ENCODE measurements at regions not wholly inside any gene's neighbourhood (a gene's known extent, or its start where the extent isn't known, plus 50 kb on each side); places are given as distances from the start of the nearest gene placed in this dataset.

DNA sequence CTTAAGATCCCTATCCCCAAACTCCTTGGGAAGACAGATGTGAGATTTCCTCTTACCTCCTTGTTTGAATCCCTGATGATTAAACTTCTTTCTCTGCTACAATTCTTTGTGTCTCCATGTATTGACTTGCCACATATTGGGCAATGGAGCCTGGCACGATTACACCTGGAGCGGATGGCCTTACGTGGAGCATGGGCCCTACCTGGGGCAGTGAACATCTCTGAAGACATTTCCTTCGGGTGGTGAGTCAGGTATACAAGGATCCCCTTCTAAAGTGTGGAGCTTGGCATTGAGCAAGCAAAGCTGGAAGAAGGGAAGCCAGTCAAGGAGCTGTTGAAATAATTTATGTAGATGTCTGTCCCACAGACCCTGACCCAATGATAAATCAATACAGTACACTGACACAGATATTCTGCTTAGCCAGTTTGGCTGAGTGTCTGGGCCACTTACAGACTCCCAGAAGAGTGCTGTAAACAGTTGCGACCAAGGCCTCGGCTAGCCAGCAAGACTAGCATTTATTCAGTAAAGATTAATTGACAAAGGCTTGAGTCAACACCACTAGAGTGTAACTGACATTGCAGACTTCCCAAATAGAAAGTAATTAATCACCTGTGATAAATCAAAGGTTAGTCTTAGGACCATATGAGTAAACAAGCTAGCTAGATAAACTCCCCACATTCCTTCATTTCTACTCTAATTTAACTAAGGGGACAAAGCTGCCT lies 83.1 kb upstream of the KCNK1 start:
- TF ChIP-seq, protein P1, sequence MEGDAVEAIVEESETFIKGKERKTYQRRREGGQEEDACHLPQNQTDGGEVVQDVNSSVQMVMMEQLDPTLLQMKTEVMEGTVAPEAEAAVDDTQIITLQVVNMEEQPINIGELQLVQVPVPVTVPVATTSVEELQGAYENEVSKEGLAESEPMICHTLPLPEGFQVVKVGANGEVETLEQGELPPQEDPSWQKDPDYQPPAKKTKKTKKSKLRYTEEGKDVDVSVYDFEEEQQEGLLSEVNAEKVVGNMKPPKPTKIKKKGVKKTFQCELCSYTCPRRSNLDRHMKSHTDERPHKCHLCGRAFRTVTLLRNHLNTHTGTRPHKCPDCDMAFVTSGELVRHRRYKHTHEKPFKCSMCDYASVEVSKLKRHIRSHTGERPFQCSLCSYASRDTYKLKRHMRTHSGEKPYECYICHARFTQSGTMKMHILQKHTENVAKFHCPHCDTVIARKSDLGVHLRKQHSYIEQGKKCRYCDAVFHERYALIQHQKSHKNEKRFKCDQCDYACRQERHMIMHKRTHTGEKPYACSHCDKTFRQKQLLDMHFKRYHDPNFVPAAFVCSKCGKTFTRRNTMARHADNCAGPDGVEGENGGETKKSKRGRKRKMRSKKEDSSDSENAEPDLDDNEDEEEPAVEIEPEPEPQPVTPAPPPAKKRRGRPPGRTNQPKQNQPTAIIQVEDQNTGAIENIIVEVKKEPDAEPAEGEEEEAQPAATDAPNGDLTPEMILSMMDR (IDR thresholded peaks at IDR 0.05; ENCODE audit: low read length), result no peak
- no peak for TF ChIP-seq EZH2 (IDR thresholded peaks at IDR 0.05; ENCODE audit: borderline replicate concordance, low read length)
